ENCODE measurements at regions not wholly inside any gene's neighbourhood (a gene's known extent, or its start where the extent isn't known, plus 50 kb on each side); places are given as distances from the start of the nearest gene placed in this dataset.
"Not testable (repeated sequence)": the region's sequence is repeated elsewhere in the genome, so short reads cannot be mapped to it uniquely, and the experiment has no call there.

DNA sequence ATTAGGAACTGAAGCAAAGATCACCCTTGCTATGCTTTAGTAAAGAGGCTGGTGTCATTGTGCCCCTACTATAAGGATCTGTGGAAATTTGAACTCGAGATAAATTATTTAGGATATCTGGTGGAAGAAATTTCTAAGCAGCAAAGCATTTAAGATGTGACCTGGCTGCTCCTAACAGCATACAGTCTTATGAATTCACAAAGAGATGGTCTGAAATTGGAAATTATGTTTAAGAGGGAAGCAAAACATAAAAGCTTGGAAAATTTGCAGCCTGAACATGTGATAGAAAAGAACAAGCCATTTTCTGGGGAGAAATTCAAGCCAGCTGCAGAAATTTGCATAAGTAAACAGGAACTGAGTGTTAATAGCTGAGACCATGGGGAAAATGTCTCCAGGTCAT is 223.7 kb downstream of the FBXO4 start:
- H3K9me3 Mint-ChIP-seq: peaks cover 5% of the 10 kb centered on the region
- H3K36me3 Mint-ChIP-seq: peaks cover 6% of the 10 kb centered on the region

DNA sequence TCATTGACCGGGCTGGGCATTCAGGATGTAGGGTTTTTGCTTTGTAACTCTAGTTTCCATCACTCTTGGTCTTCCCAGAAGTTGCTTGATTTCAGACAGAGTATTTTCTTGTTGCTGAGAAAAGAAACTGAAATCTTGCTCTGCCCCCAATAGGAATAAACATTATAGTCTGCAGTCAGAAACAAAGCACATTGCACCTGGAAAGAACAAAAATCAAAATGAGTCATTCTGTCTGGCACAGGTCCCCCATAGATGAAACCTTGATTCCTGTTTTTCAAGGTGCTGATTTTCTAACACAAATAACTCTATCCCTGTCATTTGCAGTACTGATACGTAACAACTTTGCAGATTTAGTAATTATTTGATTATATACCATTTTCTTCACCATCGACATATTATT is 232.1 kb downstream of the FBXO4 start:
- Mint-ChIP-seq H3K4me3 (no peak overlapping the region), H3K4me1 (no peaks in the 10 kb centered on the region), H3K36me3 (no peaks in the 10 kb centered on the region), H3K9me3 (peaks cover 4% of the 10 kb centered on the region), H3K27me3 (no peaks in the 10 kb centered on the region), H3K27ac (no peak overlapping the region)

More for the DNA sequence above, 223.7 kb downstream of the FBXO4 start:
- Mint-ChIP-seq H3K4me3 (no peak overlapping the region), H3K27me3 (no peaks in the 10 kb centered on the region), H3K27ac (no peak overlapping the region), H3K4me1 (no peaks in the 10 kb centered on the region)

DNA sequence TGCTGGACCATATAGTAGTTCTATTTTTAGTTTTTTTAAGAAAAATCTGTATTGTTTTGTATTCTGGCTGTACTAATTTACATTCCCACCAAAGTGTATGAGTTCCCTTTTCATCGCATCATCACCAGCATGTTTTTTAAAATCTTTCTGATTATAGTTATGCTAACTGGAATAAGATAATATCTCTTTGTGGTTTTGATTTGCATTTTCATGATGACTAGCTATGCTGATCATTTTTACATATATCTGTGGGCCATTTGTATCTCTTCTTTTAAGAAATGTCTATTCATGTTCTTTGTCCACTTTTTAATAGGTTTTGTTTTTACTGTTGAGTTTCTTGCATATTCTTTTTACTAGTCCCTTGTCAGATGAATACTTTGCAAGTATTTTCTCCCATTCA is 238.0 kb downstream of the FBXO4 start:
- H3K27ac Mint-ChIP-seq: no peak overlapping the region
- no peaks in the 10 kb centered on the region for H3K9me3 Mint-ChIP-seq
- no peaks in the 10 kb centered on the region for H3K27me3 Mint-ChIP-seq
- H3K4me1 Mint-ChIP-seq: no peaks in the 10 kb centered on the region
- H3K4me3 Mint-ChIP-seq: no peak overlapping the region
- H3K36me3 Mint-ChIP-seq: no peaks in the 10 kb centered on the region

DNA sequence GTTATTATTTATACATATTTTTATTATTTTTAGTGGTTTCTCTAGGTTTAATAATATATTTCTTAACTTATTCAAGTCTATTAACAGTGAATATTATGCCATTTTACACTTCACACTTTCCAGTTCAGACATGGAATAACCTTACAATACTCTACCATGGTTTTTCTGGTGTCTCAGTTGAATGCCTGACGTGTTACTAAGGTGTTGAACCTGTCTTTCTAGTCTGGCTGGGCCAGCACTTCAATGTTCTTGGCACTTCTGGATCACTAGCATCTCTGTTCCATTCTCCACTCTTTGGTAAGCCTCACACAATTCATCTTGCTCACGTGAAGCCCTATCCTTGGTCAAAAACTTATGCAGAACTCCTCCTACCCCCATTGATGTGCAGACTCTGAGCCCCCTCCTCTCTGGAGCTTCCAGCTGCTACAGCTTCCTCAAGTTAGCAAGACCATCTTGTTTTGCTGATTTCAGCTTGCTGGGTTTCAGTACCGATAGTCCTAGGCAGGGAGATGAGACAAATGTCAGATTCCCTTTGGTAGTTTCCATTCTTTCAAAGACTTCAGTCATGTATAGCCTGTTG is 243.1 kb downstream of the FBXO4 start:
- H3K4me1 Mint-ChIP-seq: no peaks in the 10 kb centered on the region
- no peak overlapping the region for H3K27ac Mint-ChIP-seq
- H3K36me3 Mint-ChIP-seq: no peaks in the 10 kb centered on the region
- H3K4me3 Mint-ChIP-seq: no peak overlapping the region
- H3K27me3 Mint-ChIP-seq: peaks cover 3% of the 10 kb centered on the region
- no peaks in the 10 kb centered on the region for H3K9me3 Mint-ChIP-seq

DNA sequence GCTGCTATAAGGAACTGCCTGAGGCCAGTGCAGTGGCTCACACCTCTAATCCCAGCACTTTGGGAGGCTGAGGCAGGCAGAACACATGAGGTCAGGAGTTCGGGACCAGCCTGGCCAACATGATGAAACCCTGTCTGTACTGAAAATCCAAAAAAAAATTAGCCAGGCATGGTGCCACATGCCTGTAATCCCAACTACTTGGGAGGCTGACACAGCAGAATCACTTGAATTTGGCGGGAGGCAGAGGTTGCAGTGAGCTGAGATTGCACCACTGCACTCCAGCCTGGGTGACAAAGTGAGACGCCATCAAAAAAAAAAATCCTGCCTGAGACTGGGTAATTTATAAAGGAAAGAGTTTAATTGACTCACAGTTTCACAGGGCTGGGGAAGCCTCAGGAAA is 247.1 kb upstream of the GHR start:
- H3K4me1 Mint-ChIP-seq, H3K4me3 Mint-ChIP-seq, H3K9me3 Mint-ChIP-seq, H3K27ac Mint-ChIP-seq, H3K36me3 Mint-ChIP-seq, H3K27me3 Mint-ChIP-seq: not testable (repeated sequence)

DNA sequence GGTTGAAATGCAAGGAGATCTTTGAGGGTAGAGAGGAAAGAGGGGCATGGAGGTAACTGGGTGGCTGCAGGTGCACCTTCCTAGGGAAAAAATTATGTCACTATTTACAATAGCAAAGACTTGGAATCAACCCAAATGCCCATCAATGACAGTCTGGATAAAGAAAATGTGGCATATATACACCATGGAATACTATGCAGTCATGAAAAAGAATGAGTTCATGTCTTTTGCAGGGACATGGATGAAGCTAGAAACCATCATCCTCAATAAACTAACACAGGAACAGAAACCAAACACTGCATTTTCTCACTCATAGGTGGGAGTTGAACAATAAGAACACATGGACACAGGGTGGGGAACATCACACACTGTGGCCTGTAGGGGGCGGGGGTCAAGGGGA is 243.4 kb upstream of the GHR start:
- H3K36me3 Mint-ChIP-seq, H3K27me3 Mint-ChIP-seq, H3K9me3 Mint-ChIP-seq, H3K4me1 Mint-ChIP-seq, H3K4me3 Mint-ChIP-seq, H3K27ac Mint-ChIP-seq: not testable (repeated sequence)

DNA sequence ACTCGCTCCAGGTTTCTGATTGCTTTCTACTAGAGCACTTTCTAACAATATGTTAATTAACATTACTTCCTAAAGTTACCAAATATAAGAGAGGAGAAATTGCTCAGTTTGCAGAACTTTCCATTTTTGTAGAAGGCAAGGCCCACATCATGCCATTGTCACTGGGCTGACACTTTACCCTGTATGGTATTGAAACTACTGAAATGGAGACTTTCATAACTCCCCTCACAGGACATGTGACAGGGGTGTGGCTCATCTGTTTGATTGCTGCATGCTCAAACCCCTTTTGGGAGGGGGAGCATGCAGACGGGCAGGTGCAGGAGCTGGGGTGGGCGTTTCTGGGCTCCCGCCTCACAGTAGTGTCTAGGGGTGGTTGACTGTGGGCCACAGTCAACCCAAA is 206.3 kb upstream of the GHR start:
- Mint-ChIP-seq H3K4me3 (no peak overlapping the region), H3K9me3 (no peaks in the 10 kb centered on the region), H3K27ac (no peak overlapping the region), H3K36me3 (no peaks in the 10 kb centered on the region), H3K4me1 (no peaks in the 10 kb centered on the region), H3K27me3 (no peaks in the 10 kb centered on the region)

DNA sequence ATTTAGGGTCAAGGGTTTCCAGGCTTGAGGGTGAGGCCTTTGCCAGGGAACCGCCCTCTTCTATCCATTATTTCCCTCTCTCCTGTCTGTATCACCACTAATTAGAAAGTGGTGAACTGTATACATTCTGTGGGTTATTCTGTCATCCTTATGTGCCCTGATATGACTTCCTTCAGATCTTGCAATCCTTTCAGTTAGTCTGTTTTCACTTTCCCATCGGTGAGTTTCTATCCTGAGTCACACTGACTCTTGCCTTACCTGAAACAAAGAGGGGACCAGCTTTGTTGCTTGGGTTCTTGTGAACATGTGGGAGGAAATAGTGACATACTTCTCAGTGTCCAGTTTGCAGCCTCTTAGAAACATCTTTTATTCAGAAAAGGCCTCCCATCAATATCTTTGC is 205.4 kb upstream of the GHR start:
- Mint-ChIP-seq H3K9me3 (no peaks in the 10 kb centered on the region), H3K27me3 (no peaks in the 10 kb centered on the region), H3K36me3 (no peaks in the 10 kb centered on the region), H3K4me1 (no peaks in the 10 kb centered on the region), H3K27ac (no peak overlapping the region), H3K4me3 (no peak overlapping the region)

DNA sequence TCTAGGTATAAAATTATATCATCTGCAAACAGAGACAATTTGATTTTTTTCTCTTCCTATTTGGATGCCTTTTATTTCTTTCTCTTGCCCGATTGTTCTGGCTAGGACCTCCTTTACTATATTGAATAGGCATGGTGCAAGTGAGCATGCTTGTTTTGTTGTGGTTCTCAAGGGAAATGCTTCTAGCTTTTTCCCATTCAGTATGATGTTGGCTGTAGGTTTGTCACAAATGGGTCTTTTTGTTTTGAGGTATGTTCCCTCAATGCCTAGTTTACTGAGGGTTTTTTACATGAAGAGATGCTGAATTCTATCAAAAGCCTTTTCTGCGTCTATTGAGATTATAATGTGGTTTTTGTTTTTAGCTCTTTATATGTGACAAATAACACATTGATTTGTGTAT is 198.2 kb upstream of the GHR start:
- Mint-ChIP-seq H3K4me3 (no peak overlapping the region), H3K27ac (no peak overlapping the region), H3K36me3 (no peaks in the 10 kb centered on the region), H3K4me1 (no peaks in the 10 kb centered on the region), H3K27me3 (no peaks in the 10 kb centered on the region), H3K9me3 (no peaks in the 10 kb centered on the region)

DNA sequence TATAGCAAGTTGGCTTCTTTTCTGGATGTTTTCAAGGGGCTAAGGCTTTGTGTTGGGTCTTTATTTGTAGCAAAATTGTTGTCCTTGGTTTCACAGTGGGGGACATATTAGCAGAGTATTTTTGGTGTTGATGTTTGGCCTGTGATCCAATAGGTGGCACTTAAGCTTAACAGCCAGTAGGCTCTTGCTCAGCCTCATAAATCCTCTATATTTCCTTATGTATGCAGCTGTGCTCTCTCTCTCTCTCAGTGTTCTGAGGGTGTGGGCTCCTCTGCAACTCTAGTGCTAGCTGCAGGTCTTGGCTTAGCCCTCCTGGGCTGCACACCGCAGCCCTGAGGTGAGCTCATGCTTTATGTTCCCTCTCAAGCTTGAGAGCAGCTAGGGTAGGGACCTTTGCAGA is 195.0 kb upstream of the GHR start:
- Mint-ChIP-seq H3K36me3 (no peaks in the 10 kb centered on the region), H3K4me3 (no peak overlapping the region), H3K9me3 (no peaks in the 10 kb centered on the region), H3K27me3 (peaks cover 5% of the 10 kb centered on the region), H3K27ac (no peak overlapping the region), H3K4me1 (no peaks in the 10 kb centered on the region)

DNA sequence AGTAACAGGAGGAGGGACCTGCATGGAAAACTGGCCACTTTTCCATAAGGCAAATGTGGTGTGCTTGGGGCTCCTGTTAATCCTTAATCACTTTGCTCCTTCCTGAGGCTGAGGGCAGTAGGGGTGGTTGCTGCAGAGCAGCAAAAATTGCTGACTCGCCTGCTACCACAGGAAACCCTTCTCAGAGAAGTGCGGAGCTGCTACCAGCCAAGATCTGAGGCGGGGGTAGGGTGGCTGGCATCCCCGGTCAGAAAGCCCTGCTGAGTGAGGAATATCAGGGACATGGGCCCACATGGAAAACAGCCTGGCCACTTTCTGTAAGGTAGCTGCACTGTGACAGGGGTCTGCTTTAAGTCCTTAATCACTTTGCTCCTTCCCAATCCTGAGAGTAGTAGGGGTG is 192.4 kb upstream of the GHR start:
- H3K27me3 Mint-ChIP-seq: peaks cover 6% of the 10 kb centered on the region
- no peaks in the 10 kb centered on the region for H3K36me3 Mint-ChIP-seq
- H3K4me1 Mint-ChIP-seq: no peaks in the 10 kb centered on the region
- H3K4me3 Mint-ChIP-seq: no peak overlapping the region
- H3K9me3 Mint-ChIP-seq: no peaks in the 10 kb centered on the region
- no peak overlapping the region for H3K27ac Mint-ChIP-seq

DNA sequence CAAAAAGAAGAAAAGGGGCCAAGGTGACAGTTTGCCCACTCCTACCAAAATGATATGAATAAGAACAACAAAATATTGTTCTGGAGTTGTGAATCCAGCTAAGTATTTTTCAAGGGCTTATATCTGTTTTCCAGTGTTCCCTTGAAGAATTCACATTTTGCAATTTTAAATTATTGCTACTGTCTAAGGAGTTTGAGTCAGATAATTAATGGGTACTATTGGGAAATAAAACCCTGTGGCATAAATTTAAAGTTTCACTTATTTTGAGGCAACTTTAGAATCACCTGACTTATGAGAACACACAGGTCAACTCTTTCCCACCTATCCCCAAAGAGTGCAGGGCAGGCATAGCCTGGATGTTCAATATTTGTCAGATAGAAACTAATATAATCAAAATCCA is 188.0 kb upstream of the GHR start:
- peaks cover 10% of the 10 kb centered on the region for H3K27me3 Mint-ChIP-seq
- no peak overlapping the region for H3K4me3 Mint-ChIP-seq
- H3K9me3 Mint-ChIP-seq: no peaks in the 10 kb centered on the region
- no peak overlapping the region for H3K27ac Mint-ChIP-seq
- H3K4me1 Mint-ChIP-seq: no peaks in the 10 kb centered on the region
- no peaks in the 10 kb centered on the region for H3K36me3 Mint-ChIP-seq

DNA sequence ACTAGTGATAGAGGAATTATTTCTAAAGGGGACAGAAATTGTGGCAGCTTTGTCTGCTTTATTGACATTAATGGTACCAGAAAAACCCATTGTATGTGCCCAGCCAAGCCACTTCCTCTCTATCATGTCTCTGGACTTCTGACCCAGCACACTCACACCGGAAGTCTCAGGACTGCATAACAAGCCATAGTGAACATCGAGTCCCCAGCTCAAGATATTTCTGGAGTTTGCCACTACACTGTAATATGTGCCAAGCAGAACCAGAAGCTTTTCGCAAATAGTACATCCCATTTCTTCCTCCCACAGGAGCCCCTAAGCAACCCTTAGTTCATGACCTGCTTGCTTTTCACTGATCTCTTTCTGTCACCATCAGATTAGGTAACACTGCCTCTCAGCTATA is 187.4 kb upstream of the GHR start:
- Mint-ChIP-seq H3K27ac (peak overlapping the region; percentile 57), H3K36me3 (no peaks in the 10 kb centered on the region), H3K9me3 (no peaks in the 10 kb centered on the region), H3K4me1 (no peaks in the 10 kb centered on the region), H3K4me3 (no peak overlapping the region), H3K27me3 (peaks cover 9% of the 10 kb centered on the region)

DNA sequence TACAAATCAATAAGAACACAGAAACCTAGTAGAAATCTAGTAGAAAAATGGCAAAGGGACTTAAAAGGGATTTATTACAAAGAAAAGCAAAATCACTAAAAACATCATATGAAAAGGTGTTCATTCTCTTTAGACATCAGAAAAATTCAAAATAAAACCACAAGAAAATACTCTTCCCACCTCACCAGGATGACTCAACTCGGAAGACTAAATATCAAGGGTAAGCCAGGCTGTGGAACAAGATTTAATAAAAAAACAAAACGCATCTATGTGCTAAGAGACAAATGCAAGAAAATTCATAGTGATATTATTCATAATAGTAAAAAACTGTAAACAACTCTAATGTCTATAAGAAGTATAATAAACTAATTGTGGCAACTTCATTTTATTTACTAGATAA is 181.6 kb upstream of the GHR start:
- no peak overlapping the region for H3K27ac Mint-ChIP-seq
- H3K27me3 Mint-ChIP-seq: peaks cover 4% of the 10 kb centered on the region
- H3K9me3 Mint-ChIP-seq: no peaks in the 10 kb centered on the region
- no peak overlapping the region for H3K4me3 Mint-ChIP-seq
- no peaks in the 10 kb centered on the region for H3K4me1 Mint-ChIP-seq
- H3K36me3 Mint-ChIP-seq: no peaks in the 10 kb centered on the region

DNA sequence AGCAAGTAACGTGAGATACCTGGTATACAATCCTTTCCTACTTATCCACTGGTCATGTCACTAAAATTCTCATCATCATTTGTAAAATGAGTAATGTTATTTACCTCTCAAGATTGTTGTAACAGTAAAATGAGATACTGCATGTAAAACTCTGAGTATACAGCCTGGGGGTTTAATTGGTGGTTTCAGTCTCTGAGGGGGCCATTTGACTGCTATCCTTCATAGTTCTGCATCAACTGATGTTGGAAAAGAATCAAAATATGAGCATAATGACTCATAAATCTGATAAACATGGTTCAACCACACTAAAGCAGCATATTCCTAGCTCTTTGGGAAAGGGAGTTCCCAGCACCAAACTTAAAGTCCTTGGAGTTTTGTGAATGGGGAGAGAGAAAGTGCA is 181.0 kb upstream of the GHR start:
- Mint-ChIP-seq H3K36me3 (no peaks in the 10 kb centered on the region), H3K9me3 (no peaks in the 10 kb centered on the region), H3K27ac (no peak overlapping the region), H3K4me1 (no peaks in the 10 kb centered on the region), H3K4me3 (no peak overlapping the region), H3K27me3 (no peaks in the 10 kb centered on the region)

DNA sequence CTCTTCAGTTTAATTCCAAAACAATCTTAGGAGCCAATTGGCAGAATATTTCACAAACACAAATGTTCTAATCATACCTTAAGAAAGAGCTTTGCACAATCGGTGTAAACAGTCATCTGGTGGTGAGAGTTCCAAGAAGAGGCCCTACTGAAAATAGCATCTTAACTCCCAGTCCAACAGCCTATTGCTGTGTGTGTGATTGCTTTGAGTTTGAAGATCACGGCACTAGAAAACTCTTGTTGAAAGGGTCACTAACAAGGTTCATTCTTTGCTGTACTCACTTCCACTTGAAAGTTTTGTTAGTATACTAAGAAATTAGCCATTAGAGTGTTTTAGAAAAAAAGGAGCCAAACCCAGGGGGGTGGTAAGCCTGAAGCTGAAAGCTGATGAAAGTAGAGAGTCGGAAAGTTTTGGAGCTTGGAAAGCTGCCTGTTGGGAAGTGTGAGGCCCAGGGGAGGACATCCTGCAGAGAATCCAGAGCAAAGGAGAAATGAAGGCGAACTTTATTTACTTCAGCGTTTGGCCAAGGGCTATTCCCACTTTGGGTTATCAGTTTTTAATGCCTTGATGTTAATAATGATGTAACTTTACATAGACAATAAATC is 180.3 kb upstream of the GHR start:
- no peaks in the 10 kb centered on the region for H3K36me3 Mint-ChIP-seq
- H3K27ac Mint-ChIP-seq: no peak overlapping the region
- H3K27me3 Mint-ChIP-seq: no peaks in the 10 kb centered on the region
- H3K4me3 Mint-ChIP-seq: no peak overlapping the region
- H3K9me3 Mint-ChIP-seq: no peaks in the 10 kb centered on the region
- H3K4me1 Mint-ChIP-seq: no peaks in the 10 kb centered on the region

DNA sequence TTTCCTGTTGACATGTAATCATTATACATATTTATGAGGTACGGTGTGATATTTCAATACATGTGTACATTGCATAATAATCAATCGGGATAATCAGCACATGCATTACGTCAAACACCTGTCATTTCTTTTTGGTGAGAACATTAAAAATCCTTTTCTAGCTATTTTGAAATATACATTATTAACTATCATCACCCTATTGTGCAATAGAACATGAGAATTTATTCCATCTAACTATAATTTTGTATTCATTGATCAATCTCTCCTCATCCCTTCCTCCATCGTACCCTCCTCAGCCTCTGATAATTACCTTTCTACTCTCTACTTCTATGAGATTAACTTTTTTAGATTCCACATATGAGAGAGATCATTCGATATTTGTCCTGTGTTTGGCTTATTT is 170.9 kb upstream of the GHR start:
- Mint-ChIP-seq H3K36me3 (no peaks in the 10 kb centered on the region), H3K27me3 (no peaks in the 10 kb centered on the region), H3K9me3 (no peaks in the 10 kb centered on the region), H3K27ac (no peak overlapping the region), H3K4me1 (no peaks in the 10 kb centered on the region), H3K4me3 (no peak overlapping the region)

Data from activated naive CD4-positive, alpha-beta T cell treated with anti-CD3 and anti-CD28 coated beads, Interleukin-2, amount 50 U/mL, for 24 hours (primary cell).